B cell (primary cell): ENCODE measurements at regions not wholly inside any gene's neighbourhood (a gene's known extent, or its start where the extent isn't known, plus 50 kb on each side); places are given as distances from the start of the nearest gene placed in this dataset.

Experiments
- ATAC-seq: fragments of 200-7000 bp; cut with Tn5 transposase; one replicate; pipeline ENCODE4 v1.10.0; 2021; ENCODE audit warnings: low read depth, mild to moderate bottlenecking, moderate number of reproducible peaks, moderate library complexity
- CTCF ChIA-PET: fragments of 350-600 bp; sonication (Branson Sonifier 250); formaldehyde crosslinking; loops from one replicate; lab custom pipeline; 2021; ENCODE audit warnings: antibody characterized with exemption, inconsistent platforms; lab: Charles Lee
- POLR2A ChIA-PET: fragments of 350-600 bp; sonication (Branson Sonifier 250); formaldehyde crosslinking; loops from one replicate; lab custom pipeline; 2021; ENCODE audit warnings: antibody characterized with exemption; lab: Charles Lee
- DNase-seq: peaks from one replicate; pipeline ENCODE4 v3.0.0; 2013
- H2AFZ ChIP-seq: 2 replicates; pipeline ENCODE4 v1.6.1; 2012; ENCODE audit warnings: mild to moderate bottlenecking, low read depth, low read length; ENCODE audit not compliant: insufficient read depth, poor library complexity, severe bottlenecking
- H3K27ac ChIP-seq, 2 donors: 1 replicate in 1 of 2; 2 replicates in 1 of 2; pipeline ENCODE4 v1.5.1; 2012 to 2013; ENCODE audit warnings: low read length in 2 of 2, mild to moderate bottlenecking in 2 of 2, moderate library complexity in 1 of 2
- H3K27me3 ChIP-seq, 4 experiments: fragments of 200-600 bp in 1 of 4; sonication (generic) in 1 of 4; replicated peaks in 1 of 4; 1 replicate in 2 of 4; 2 replicates in 2 of 4; pipeline versions ENCODE4 v1.6.1 to v1.7.0; 2013 to 2016; ENCODE audit warnings: low read length in 3 of 4, mild to moderate bottlenecking in 2 of 4, mixed read lengths in 1 of 4, moderate library complexity in 1 of 4; ENCODE audit not compliant: insufficient read depth in 4 of 4, control insufficient read depth in 3 of 4; ENCODE audit errors: control extremely low read depth in 1 of 4
- H3K36me3 ChIP-seq, 2 experiments: replicated peaks in 1 of 2; 1 replicate in 1 of 2; 2 replicates in 1 of 2; pipeline versions ENCODE4 v1.6.1 to v1.7.1; 2013; ENCODE audit warnings: low read length in 1 of 2; ENCODE audit not compliant: insufficient read depth in 2 of 2, control insufficient read depth in 1 of 2; ENCODE audit errors: control extremely low read depth in 1 of 2, extremely low read depth in 1 of 2
- H3K4me1 ChIP-seq, 2 donors: fragments of 200-600 bp in 1 of 2; sonication (generic) in 1 of 2; 1 replicate in 1 of 2; 2 replicates in 1 of 2; pipeline versions ENCODE4 v1.5.1 to v1.6.1; 2013 to 2017; ENCODE audit warnings: low read length in 2 of 2; ENCODE audit not compliant: control insufficient read depth in 2 of 2, insufficient read depth in 2 of 2
- H3K4me2 ChIP-seq: replicated peaks from 2 replicates; pipeline ENCODE3; 2012; ENCODE audit warnings: mild to moderate bottlenecking, low read depth, low read length; ENCODE audit not compliant: poor library complexity, severe bottlenecking
- H3K4me3 ChIP-seq, 5 experiments: fragments of 200-600 bp in 1 of 5; sonication (generic) in 1 of 5; 1 replicate in 3 of 5; 2 replicates in 2 of 5; pipeline versions ENCODE4 v1.5.1 to v1.7.0; 2011 to 2016; ENCODE audit warnings: low read length in 4 of 5, mild to moderate bottlenecking in 4 of 5, low read depth in 2 of 5, control low read depth in 1 of 5, moderate library complexity in 1 of 5; ENCODE audit not compliant: insufficient read depth in 1 of 5; ENCODE audit errors: control extremely low read depth in 1 of 5, extremely low read depth in 1 of 5
- H3K79me2 ChIP-seq: fragments of 200-600 bp; sonication (generic); one replicate; pipeline ENCODE4 v1.6.0; 2016; ENCODE audit warnings: low read length; ENCODE audit not compliant: control insufficient read depth, insufficient read depth
- H3K9ac ChIP-seq: fragments of 200-600 bp; sonication (generic); 2 replicates; pipeline ENCODE4 v1.6.1; 2017; ENCODE audit warnings: mild to moderate bottlenecking, low read length, moderate library complexity
- H3K9me3 ChIP-seq, 3 donors: one replicate each; pipeline versions ENCODE4 v1.6.1 to v1.7.1; 2013; ENCODE audit warnings: low read length in 2 of 3; ENCODE audit not compliant: control insufficient read depth in 2 of 3, insufficient read depth in 1 of 3; ENCODE audit errors: control extremely low read depth in 1 of 3
- H4K20me1 ChIP-seq: 2 replicates; pipeline ENCODE4 v1.6.0; 2012; ENCODE audit warnings: mild to moderate bottlenecking, low read length; ENCODE audit not compliant: insufficient read depth, control insufficient read depth, poor library complexity, severe bottlenecking
- H3K27ac Mint-ChIP-seq: one replicate; pipeline ENCODE4 v1.8.0; 2021; ENCODE audit warnings: mixed read lengths
- H3K27me3 Mint-ChIP-seq: one replicate; pipeline ENCODE4 v1.8.0; 2021; ENCODE audit warnings: mixed read lengths
- H3K4me1 Mint-ChIP-seq: one replicate; pipeline ENCODE4 v1.8.0; 2021; ENCODE audit warnings: mixed read lengths
- H3K4me3 Mint-ChIP-seq: one replicate; pipeline ENCODE4 v1.8.0; 2021; ENCODE audit warnings: mixed read lengths
- H3K9me3 Mint-ChIP-seq: one replicate; pipeline ENCODE4 v1.8.0; 2022; ENCODE audit warnings: mixed read lengths; ENCODE audit not compliant: insufficient read depth
- CTCF ChIP-seq: fragments of 200-600 bp; IDR thresholded peaks from one replicate; pipeline ENCODE4 v1.8.0; 2022; ENCODE audit warnings: antibody characterized with exemption, mild to moderate bottlenecking
- EZH2 ChIP-seq: IDR thresholded peaks from 2 replicates; pipeline ENCODE4 v1.6.1; 2012; ENCODE audit warnings: borderline replicate concordance, low read depth, mild to moderate bottlenecking, moderate library complexity, low read length; ENCODE audit not compliant: insufficient read depth, poor library complexity, severe bottlenecking
- WGBS: methylation state at CpG from one replicate; pipeline ENCODE4 v1.1.5; 2013; ENCODE audit warnings: missing lambda C conversion rate; ENCODE audit not compliant: insufficient coverage; 5-methylcytosine and 5-hydroxymethylcytosine counted together
- intact Hi-C: fragments of 100-400 bp; cut with micrococcal nuclease; formaldehyde crosslinking; loops from one replicate; pipeline ENCODE4 v1.10.0; 2022

GRCh38 chr6:130306377-130306776 is 59.4 kb upstream of the TMEM200A start:
- ATAC-seq = no peak
- H3K9me3 ChIP-seq = peaks cover 0 to 4% (median 0%) of the 10 kb centered on the region in 3 donors
- intact Hi-C loops = no loop called here
- H3K27ac ChIP-seq = no peak overlapping the region
- H3K27ac Mint-ChIP-seq = no peak overlapping the region
- no peak overlapping the region for H3K4me3 ChIP-seq
- ChIA-PET CTCF (interaction anchor here (2.4 kb wide), 1 partner anchor 12 kb away, joined by 8 read pairs; no protein-coding TSS in a partner anchor), POLR2A (no interaction called here)
- no peaks in the 10 kb centered on the region for H3K27me3 ChIP-seq
- H3K36me3 ChIP-seq = no peaks in the 10 kb centered on the region
- no peak overlapping the region for H3K4me2 ChIP-seq
- no peaks in the 10 kb centered on the region for H3K27me3 Mint-ChIP-seq
- no CpG with 5 or more reads among the region's 2 CpGs for WGBS
- TF ChIP-seq CTCF (no peak), EZH2 (no peak)
- H2AFZ ChIP-seq = no peak overlapping the region
- H3K9ac ChIP-seq = no peak overlapping the region
- H3K4me1 Mint-ChIP-seq = peaks cover 5% of the 10 kb centered on the region
- peaks cover 0 to 3% of the 10 kb centered on the region in 2 donors for H3K4me1 ChIP-seq
- no peaks in the 10 kb centered on the region for H4K20me1 ChIP-seq
- no peaks in the 10 kb centered on the region for H3K79me2 ChIP-seq
- no peak overlapping the region for H3K4me3 Mint-ChIP-seq
- no peak for DNase-seq
- no peaks in the 10 kb centered on the region for H3K9me3 Mint-ChIP-seq

GRCh38 chr6:130303431-130303830 is 62.4 kb upstream of the TMEM200A start:
- TF ChIP-seq EZH2 = no peak
- no peak for TF ChIP-seq CTCF
- peaks cover 0 to 4% (median 0%) of the 10 kb centered on the region in 3 donors for H3K9me3 ChIP-seq
- H2AFZ ChIP-seq = no peak overlapping the region
- ChIA-PET CTCF (no interaction called here), POLR2A (no interaction called here)
- no peak overlapping the region for H3K27ac Mint-ChIP-seq
- no peaks in the 10 kb centered on the region for H3K79me2 ChIP-seq
- no peak overlapping the region for H3K4me3 ChIP-seq
- H3K27ac ChIP-seq = no peak overlapping the region
- H3K4me1 ChIP-seq = peaks cover 0 to 3% of the 10 kb centered on the region in 2 donors
- H3K4me2 ChIP-seq = no peak overlapping the region
- H3K9ac ChIP-seq = no peak overlapping the region
- no peak overlapping the region for H3K4me3 Mint-ChIP-seq
- H3K27me3 Mint-ChIP-seq = no peaks in the 10 kb centered on the region
- H3K27me3 ChIP-seq = no peaks in the 10 kb centered on the region
- peaks cover 5% of the 10 kb centered on the region for H3K4me1 Mint-ChIP-seq
- no peak for DNase-seq
- ATAC-seq = no peak
- H4K20me1 ChIP-seq = no peaks in the 10 kb centered on the region
- intact Hi-C loops = no loop called here
- H3K9me3 Mint-ChIP-seq = no peaks in the 10 kb centered on the region
- no peaks in the 10 kb centered on the region for H3K36me3 ChIP-seq
